ENCODE measurements at regions not wholly inside any gene's neighbourhood (a gene's known extent, or its start where the extent isn't known, plus 50 kb on each side); places are given as distances from the start of the nearest gene placed in this dataset.

- ChIA-PET POLR2A (no interaction called here), CTCF (no interaction called here)
- H3K79me2 ChIP-seq (ENCODE audit: control insufficient read depth, insufficient read depth, low read length): no peaks in the 10 kb centered on the region
- Mint-ChIP-seq H3K27ac (no peak overlapping the region), H3K9me3 (ENCODE audit: insufficient read depth) (no peaks in the 10 kb centered on the region), H3K4me3 (no peak overlapping the region), H3K27me3 (no peaks in the 10 kb centered on the region), H3K4me1 (no peaks in the 10 kb centered on the region)
- TF ChIP-seq EZH2 (IDR thresholded peaks at IDR 0.05; ENCODE audit: borderline replicate concordance, insufficient read depth, low read depth, low read length, poor library complexity, severe bottlenecking) (no peak), CTCF (IDR thresholded peaks at IDR 0.05) (no peak)
- no peaks in the 10 kb centered on the region for H3K36me3 ChIP-seq (replicated peaks in 1 of 2; ENCODE audit: control extremely low read depth in 1 of 2, control insufficient read depth in 1 of 2, extremely low read depth in 1 of 2, insufficient read depth in 2 of 2, low read length in 1 of 2)
- DNase-seq (no peak), ATAC-seq (ENCODE audit: low read depth) (no peak)
- no peaks in the 10 kb centered on the region for H3K27me3 ChIP-seq (replicated peaks in 1 of 4; ENCODE audit: control extremely low read depth in 1 of 4, control insufficient read depth in 3 of 4, insufficient read depth in 4 of 4, low read length in 3 of 4)
- no peak overlapping the region for H3K4me2 ChIP-seq (replicated peaks; ENCODE audit: low read depth, low read length, poor library complexity, severe bottlenecking)
- no peaks in the 10 kb centered on the region for H4K20me1 ChIP-seq (ENCODE audit: control insufficient read depth, insufficient read depth, low read length, poor library complexity, severe bottlenecking)
- no peaks in the 10 kb centered on the region for H3K9me3 ChIP-seq (ENCODE audit: control extremely low read depth in 1 of 3, control insufficient read depth in 2 of 3, insufficient read depth in 1 of 3, low read length in 2 of 3)
- no peak overlapping the region for H3K4me3 ChIP-seq (ENCODE audit: control extremely low read depth in 1 of 5, extremely low read depth in 1 of 5, insufficient read depth in 1 of 5, low read depth in 2 of 5, low read length in 4 of 5)
- no peak overlapping the region for H2AFZ ChIP-seq (ENCODE audit: insufficient read depth, low read depth, low read length, poor library complexity, severe bottlenecking)
- WGBS (ENCODE audit: insufficient coverage): no CpG with 5 or more reads among the region's 2 CpGs
- no peak overlapping the region for H3K9ac ChIP-seq (ENCODE audit: low read length)
- intact Hi-C loops (cut with micrococcal nuclease): no loop called here
- H3K27ac ChIP-seq (ENCODE audit: low read length in 2 of 2): no peak overlapping the region
- H3K4me1 ChIP-seq (ENCODE audit: control insufficient read depth in 2 of 2, insufficient read depth in 2 of 2, low read length in 2 of 2): no peaks in the 10 kb centered on the region
These were observed 88.8 kb upstream of the ACVR2A start for GRCh38 chr2:147756069-147756468.

- Histone ChIP-seq H3K9ac (ENCODE audit: low read length) (no peak overlapping the region), H3K4me3 (ENCODE audit: control extremely low read depth in 1 of 5, extremely low read depth in 1 of 5, insufficient read depth in 1 of 5, low read depth in 2 of 5, low read length in 4 of 5) (no peak overlapping the region), H3K4me2 (replicated peaks; ENCODE audit: low read depth, low read length, poor library complexity, severe bottlenecking) (no peak overlapping the region), H3K9me3 (ENCODE audit: control extremely low read depth in 1 of 3, control insufficient read depth in 2 of 3, insufficient read depth in 1 of 3, low read length in 2 of 3) (no peaks in the 10 kb centered on the region), H3K79me2 (ENCODE audit: control insufficient read depth, insufficient read depth, low read length) (no peaks in the 10 kb centered on the region), H3K27ac (ENCODE audit: low read length in 2 of 2) (no peak overlapping the region), H3K4me1 (ENCODE audit: control insufficient read depth in 2 of 2, insufficient read depth in 2 of 2, low read length in 2 of 2) (no peaks in the 10 kb centered on the region), H4K20me1 (ENCODE audit: control insufficient read depth, insufficient read depth, low read length, poor library complexity, severe bottlenecking) (no peaks in the 10 kb centered on the region), H3K27me3 (replicated peaks in 1 of 4; ENCODE audit: control extremely low read depth in 1 of 4, control insufficient read depth in 3 of 4, insufficient read depth in 4 of 4, low read length in 3 of 4) (no peaks in the 10 kb centered on the region), H2AFZ (ENCODE audit: insufficient read depth, low read depth, low read length, poor library complexity, severe bottlenecking) (no peak overlapping the region), H3K36me3 (replicated peaks in 1 of 2; ENCODE audit: control extremely low read depth in 1 of 2, control insufficient read depth in 1 of 2, extremely low read depth in 1 of 2, insufficient read depth in 2 of 2, low read length in 1 of 2) (no peaks in the 10 kb centered on the region)
- intact Hi-C loops (cut with micrococcal nuclease): no loop called here
- no CpG with 5 or more reads among the region's 2 CpGs for WGBS (ENCODE audit: insufficient coverage)
- Mint-ChIP-seq H3K9me3 (ENCODE audit: insufficient read depth) (no peaks in the 10 kb centered on the region), H3K27ac (no peak overlapping the region), H3K4me1 (no peaks in the 10 kb centered on the region), H3K4me3 (no peak overlapping the region), H3K27me3 (no peaks in the 10 kb centered on the region)
- ATAC-seq (ENCODE audit: low read depth): no peak
- ChIA-PET CTCF (no interaction called here), POLR2A (no interaction called here)
- TF ChIP-seq CTCF (IDR thresholded peaks at IDR 0.05) (no peak), EZH2 (IDR thresholded peaks at IDR 0.05; ENCODE audit: borderline replicate concordance, insufficient read depth, low read depth, low read length, poor library complexity, severe bottlenecking) (no peak)
- DNase-seq: no peak
These were observed 104.5 kb upstream of the ACVR2A start for GRCh38 chr2:147740211-147740927.
